D721Med (cell line): ENCODE measurements at regions not wholly inside any gene's neighbourhood (a gene's known extent, or its start where the extent isn't known, plus 50 kb on each side); places are given as distances from the start of the nearest gene placed in this dataset.

Experiments
- DNase-seq: peaks from one replicate; pipeline ENCODE4 v3.0.0; 2011; ENCODE audit warnings: low spot score; ENCODE audit not compliant: insufficient read length
- FAIRE-seq: peaks from 2 replicates; lab custom pipeline; 2011; peaks lifted over from hg19 to GRCh38; lab: Jason Lieb, UNC
- TF ChIP-seq, protein P1 (sequence below): IDR thresholded peaks from 2 replicates; pipeline ENCODE4 v1.5.1; 2012; ENCODE audit warnings: mild to moderate bottlenecking, control low read depth; ENCODE audit not compliant: insufficient read depth; ENCODE audit errors: missing control alignments

DNA sequence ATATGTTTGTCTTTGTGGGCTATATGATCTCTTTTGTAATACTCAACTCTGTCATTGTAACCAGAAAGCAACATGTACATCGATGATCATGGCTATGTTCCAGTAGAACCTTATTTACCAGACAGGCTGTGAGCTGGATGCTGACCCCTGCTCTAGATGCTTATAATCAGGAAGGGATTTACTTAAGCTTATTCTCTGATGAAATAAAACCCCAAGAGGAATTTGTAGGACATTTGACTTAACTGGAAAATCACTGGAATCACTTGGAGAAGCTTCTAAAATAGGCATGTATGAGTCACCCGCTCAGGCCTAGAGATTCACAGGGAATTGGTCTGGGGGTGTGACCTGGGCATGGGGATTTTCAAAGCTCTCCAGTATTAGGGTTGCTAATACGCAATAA lies 285.8 kb upstream of the ZNF608 start:
- no peak for DNase-seq
- peak; percentile 79 for FAIRE-seq
- TF ChIP-seq, protein P1, sequence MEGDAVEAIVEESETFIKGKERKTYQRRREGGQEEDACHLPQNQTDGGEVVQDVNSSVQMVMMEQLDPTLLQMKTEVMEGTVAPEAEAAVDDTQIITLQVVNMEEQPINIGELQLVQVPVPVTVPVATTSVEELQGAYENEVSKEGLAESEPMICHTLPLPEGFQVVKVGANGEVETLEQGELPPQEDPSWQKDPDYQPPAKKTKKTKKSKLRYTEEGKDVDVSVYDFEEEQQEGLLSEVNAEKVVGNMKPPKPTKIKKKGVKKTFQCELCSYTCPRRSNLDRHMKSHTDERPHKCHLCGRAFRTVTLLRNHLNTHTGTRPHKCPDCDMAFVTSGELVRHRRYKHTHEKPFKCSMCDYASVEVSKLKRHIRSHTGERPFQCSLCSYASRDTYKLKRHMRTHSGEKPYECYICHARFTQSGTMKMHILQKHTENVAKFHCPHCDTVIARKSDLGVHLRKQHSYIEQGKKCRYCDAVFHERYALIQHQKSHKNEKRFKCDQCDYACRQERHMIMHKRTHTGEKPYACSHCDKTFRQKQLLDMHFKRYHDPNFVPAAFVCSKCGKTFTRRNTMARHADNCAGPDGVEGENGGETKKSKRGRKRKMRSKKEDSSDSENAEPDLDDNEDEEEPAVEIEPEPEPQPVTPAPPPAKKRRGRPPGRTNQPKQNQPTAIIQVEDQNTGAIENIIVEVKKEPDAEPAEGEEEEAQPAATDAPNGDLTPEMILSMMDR = no peak

DNA sequence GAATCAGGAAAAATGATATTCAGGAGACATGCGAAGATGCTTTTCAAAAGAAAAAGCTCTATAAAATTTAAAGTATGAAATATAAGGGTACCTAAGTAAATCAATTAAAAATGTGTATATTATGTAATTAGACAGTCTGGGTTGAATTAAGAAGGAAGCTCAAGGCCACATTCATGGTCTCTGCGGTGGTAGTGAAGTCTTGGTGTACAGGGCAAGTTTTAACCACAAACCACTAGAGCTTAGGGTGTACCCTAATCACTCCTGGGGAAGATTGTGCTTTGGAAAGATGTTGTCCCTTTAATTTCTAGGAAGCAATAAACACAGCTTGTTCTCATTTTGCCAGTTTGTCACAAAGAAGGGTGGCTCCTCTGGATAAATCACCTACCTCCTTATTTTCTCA lies 287.2 kb upstream of the ZNF608 start:
- DNase-seq = no peak
- TF ChIP-seq, protein P1 = no peak
- no peak for FAIRE-seq

DNA sequence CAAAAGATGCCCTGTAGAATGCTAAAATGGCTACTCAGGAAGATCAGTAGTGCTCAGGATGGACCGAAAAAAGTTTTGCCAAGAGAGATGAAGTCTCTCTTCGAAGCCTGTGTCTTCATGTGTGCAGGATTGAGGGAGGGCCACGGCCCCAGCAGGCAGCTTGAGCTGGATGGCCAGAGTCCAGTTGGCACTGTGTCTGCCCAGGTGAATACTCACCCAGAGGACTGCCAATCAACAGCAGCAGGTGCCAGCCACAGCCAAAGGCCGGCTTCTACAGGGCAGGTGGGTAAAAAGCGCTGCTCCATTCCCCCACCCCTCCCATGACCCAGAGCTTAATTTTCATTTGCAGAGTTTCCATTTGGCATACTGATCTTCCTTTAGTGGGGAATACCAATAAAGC lies 287.9 kb upstream of the ZNF608 start:
- no peak for DNase-seq
- TF ChIP-seq, protein P1 = no peak
- FAIRE-seq = no peak

DNA sequence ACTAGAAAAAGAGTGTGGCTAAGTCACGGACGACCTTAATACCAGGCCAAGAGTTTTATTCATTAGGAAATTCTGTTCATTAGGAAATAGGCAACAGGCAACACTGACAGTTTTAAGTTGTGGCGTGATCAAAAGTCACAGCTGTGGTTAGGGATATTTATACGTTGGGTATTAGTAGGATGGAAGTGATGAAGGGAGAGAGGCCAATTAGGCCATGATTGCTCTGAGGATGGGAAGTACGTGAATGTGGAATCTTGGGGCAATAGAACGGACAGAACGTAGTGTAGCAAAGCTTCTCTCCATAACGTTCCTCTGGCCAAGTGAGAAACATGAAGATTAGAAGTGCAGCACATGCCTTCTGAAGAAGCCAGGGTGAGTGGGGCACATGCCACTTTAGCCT lies 290.1 kb upstream of the ZNF608 start:
- TF ChIP-seq, protein P1 = no peak
- no peak for DNase-seq
- no peak for FAIRE-seq

DNA sequence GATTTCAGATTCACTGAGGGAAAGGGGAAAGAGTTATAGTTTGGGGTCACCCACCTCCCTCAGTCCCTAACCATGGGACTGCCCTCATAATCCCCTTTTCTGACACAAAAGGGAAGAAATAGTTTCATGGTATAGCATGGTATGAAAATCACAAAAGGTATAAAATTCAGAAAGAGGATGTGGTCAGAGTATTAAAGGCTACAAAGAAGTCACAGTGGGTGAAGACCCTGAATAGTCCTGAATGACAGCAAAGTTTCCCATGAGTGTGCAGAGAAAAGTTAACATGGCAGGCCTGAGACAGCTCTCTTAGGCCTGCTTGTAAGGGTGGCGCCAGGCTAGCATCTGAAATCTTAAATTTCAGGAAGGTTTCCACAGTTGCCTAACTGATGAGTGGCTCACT lies 290.6 kb upstream of the ZNF608 start:
- no peak for FAIRE-seq
- TF ChIP-seq, protein P1 = no peak
- no peak for DNase-seq

DNA sequence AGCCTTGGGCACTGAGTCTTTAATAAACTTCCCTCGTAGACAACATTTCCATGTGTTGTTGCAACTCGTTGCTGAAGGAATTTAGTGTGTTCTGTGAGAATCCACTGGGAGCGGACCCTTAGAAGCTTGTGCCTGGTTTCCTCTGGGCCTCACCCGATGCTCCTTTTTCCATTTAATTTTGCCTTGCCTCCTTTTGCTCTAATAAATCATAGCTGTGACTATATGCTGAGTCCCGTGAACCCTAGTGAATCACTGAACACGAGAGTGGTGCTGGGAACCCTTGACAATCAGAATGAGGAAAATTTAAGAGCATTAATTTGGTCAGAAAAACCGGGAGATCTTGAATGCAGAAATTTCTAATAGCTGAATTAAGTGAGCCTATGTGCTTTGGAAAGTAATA lies 291.1 kb upstream of the ZNF608 start:
- FAIRE-seq = no peak
- no peak for DNase-seq
- TF ChIP-seq, protein P1 = no peak

DNA sequence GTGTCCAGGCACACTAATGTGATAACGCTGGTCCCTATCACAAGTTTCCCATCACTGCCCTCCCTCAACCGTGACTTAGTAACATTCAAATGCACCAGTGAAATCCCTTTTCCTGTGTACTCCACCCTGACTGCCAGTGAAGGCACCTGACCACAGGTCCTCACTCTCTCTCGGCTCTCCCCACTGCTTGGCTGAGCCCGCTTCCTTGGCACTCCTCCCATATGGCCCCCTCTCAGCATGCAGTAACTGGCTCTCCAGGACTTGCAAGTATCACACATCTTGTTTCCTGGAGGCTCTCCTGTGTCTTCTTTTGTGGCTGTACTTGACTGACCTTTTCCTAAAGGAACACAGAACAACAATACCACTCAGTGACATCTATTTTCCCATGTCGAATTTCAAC lies 292.0 kb upstream of the ZNF608 start:
- DNase-seq (no peak), FAIRE-seq (no peak)
- TF ChIP-seq, protein P1 = no peak
